ENCODE measurements at regions not wholly inside any gene's neighbourhood (a gene's known extent, or its start where the extent isn't known, plus 50 kb on each side); places are given as distances from the start of the nearest gene placed in this dataset.

GRCh38 chr18:55088561-55088960 lies 129.3 kb upstream of the CCDC68 start:
- no peak overlapping the region for H3K4me3 Mint-ChIP-seq
- peaks cover 0 to 3% (median 0%) of the 10 kb centered on the region in 3 donors for H3K27me3 Mint-ChIP-seq (ENCODE audit: low read depth in 3 of 3)

GRCh38 chr18:55088000-55088401 lies 128.7 kb upstream of the CCDC68 start:
- no peaks in the 10 kb centered on the region for H3K4me1 ChIP-seq (ENCODE audit: control insufficient read depth in 1 of 2, insufficient read depth in 2 of 2, low read length in 2 of 2)
- H3K9me3 Mint-ChIP-seq = peaks cover 0 to 2% (median 0%) of the 10 kb centered on the region in 7 donors
- H3K36me3 Mint-ChIP-seq = no peaks in the 10 kb centered on the region
- no peaks in the 10 kb centered on the region for H3K9me3 ChIP-seq (replicated peaks in 1 of 2; ENCODE audit: control insufficient read depth in 1 of 2, insufficient read depth in 1 of 2, low read length in 2 of 2)
- H3K36me3 ChIP-seq (replicated peaks in 1 of 2; ENCODE audit: control insufficient read depth in 1 of 2, insufficient read depth in 2 of 2, low read length in 2 of 2) = no peaks in the 10 kb centered on the region
- H3K27ac ChIP-seq (ENCODE audit: low read depth in 1 of 2, low read length in 2 of 2) = no peak overlapping the region
- no peaks in the 10 kb centered on the region for H3K79me2 ChIP-seq (ENCODE audit: insufficient read depth, low read length)
- H3K4me3 ChIP-seq (replicated peaks in 1 of 3; ENCODE audit: low read depth in 2 of 3, low read length in 3 of 3) = no peak overlapping the region
- no peak overlapping the region for H3K4me3 Mint-ChIP-seq
- no peaks in the 10 kb centered on the region for H3K4me1 Mint-ChIP-seq
- intact Hi-C loops (cut with micrococcal nuclease) = no loop called here
- no CpG with 5 or more reads among the region's 2 CpGs for WGBS (ENCODE audit: insufficient coverage)
- H3K27me3 Mint-ChIP-seq (ENCODE audit: low read depth in 3 of 3) = peaks cover 0 to 3% (median 0%) of the 10 kb centered on the region in 3 donors
- no peaks in the 10 kb centered on the region for H4K20me1 ChIP-seq (ENCODE audit: insufficient read depth, low read length)
- TF ChIP-seq CTCF (IDR thresholded peaks at IDR 0.05) = no peak
- H3K9ac ChIP-seq (ENCODE audit: insufficient read depth, low read length, poor library complexity, severe bottlenecking) = no peak overlapping the region
- no peak overlapping the region for H2AFZ ChIP-seq (ENCODE audit: insufficient read depth, low read depth, low read length, poor library complexity, severe bottlenecking)
- H3K27me3 ChIP-seq (ENCODE audit: control insufficient read depth in 2 of 2, insufficient read depth in 2 of 2, low read length in 2 of 2) = no peaks in the 10 kb centered on the region
- no peak overlapping the region for H3K27ac Mint-ChIP-seq
- no peak for DNase-seq
- no peak overlapping the region for H3K4me2 ChIP-seq (replicated peaks; ENCODE audit: extremely low read depth, low read length, poor library complexity, severe bottlenecking)

More at GRCh38 chr18:55088561-55088960, 129.3 kb upstream of the CCDC68 start:
- Histone ChIP-seq H3K27ac (ENCODE audit: low read depth in 1 of 2, low read length in 2 of 2) (no peak overlapping the region), H4K20me1 (ENCODE audit: insufficient read depth, low read length) (no peaks in the 10 kb centered on the region), H3K4me2 (replicated peaks; ENCODE audit: extremely low read depth, low read length, poor library complexity, severe bottlenecking) (no peak overlapping the region), H3K36me3 (replicated peaks in 1 of 2; ENCODE audit: control insufficient read depth in 1 of 2, insufficient read depth in 2 of 2, low read length in 2 of 2) (no peaks in the 10 kb centered on the region), H2AFZ (ENCODE audit: insufficient read depth, low read depth, low read length, poor library complexity, severe bottlenecking) (no peak overlapping the region), H3K9ac (ENCODE audit: insufficient read depth, low read length, poor library complexity, severe bottlenecking) (no peak overlapping the region), H3K4me1 (ENCODE audit: control insufficient read depth in 1 of 2, insufficient read depth in 2 of 2, low read length in 2 of 2) (no peaks in the 10 kb centered on the region), H3K4me3 (replicated peaks in 1 of 3; ENCODE audit: low read depth in 2 of 3, low read length in 3 of 3) (no peak overlapping the region), H3K27me3 (ENCODE audit: control insufficient read depth in 2 of 2, insufficient read depth in 2 of 2, low read length in 2 of 2) (no peaks in the 10 kb centered on the region), H3K9me3 (replicated peaks in 1 of 2; ENCODE audit: control insufficient read depth in 1 of 2, insufficient read depth in 1 of 2, low read length in 2 of 2) (no peaks in the 10 kb centered on the region), H3K79me2 (ENCODE audit: insufficient read depth, low read length) (no peaks in the 10 kb centered on the region)
- WGBS (ENCODE audit: insufficient coverage) = no CpG with 5 or more reads among the region's 3 CpGs
- no peaks in the 10 kb centered on the region for H3K36me3 Mint-ChIP-seq
- DNase-seq = no peak
- H3K27ac Mint-ChIP-seq = no peak overlapping the region
- no peaks in the 10 kb centered on the region for H3K4me1 Mint-ChIP-seq
- intact Hi-C loops (cut with micrococcal nuclease) = no loop called here
- no peak for TF ChIP-seq CTCF (IDR thresholded peaks at IDR 0.05)
- H3K9me3 Mint-ChIP-seq = peaks cover 0 to 2% (median 0%) of the 10 kb centered on the region in 7 donors

Measured in CD14-positive monocyte (primary cell).